Stimulated activated CD8-positive, alpha-beta memory T cell treated with anti-CD3 and anti-CD28 coated beads, Interleukin-7, amount 100 ng/mL, for 4 hours (primary cell): ENCODE measurements at regions not wholly inside any gene's neighbourhood (a gene's known extent, or its start where the extent isn't known, plus 50 kb on each side); places are given as distances from the start of the nearest gene placed in this dataset.
"Not testable (repeated sequence)": the region's sequence is repeated elsewhere in the genome, so short reads cannot be mapped to it uniquely, and the experiment has no call there.

ENCODE experiments used
- DNase-seq, 2 donors: peaks; one replicate each; pipeline ENCODE4 v3.0.0-alpha.2; 2020; ENCODE audit warnings: low read depth in 2 of 2

DNA sequence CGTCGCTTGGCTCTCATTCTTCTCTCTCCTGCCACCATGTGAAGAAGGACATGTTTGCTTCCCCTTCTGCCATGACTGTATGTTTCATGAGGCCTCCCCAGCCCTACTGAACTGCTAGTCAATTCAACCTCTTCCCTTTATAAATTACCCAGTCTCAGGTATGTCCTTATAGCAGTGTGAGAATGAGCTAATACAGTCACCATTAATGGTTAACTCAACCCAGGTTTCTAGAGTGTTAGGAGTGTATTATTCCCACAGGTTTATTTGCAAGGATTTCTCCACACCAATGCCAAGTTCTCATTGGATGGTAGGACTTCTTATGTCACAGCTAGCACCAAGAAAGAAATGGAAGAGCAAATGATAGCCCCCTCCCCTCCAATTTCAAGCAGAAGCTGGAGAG, 71.9 kb downstream of the DYNAP start:
- no peak for DNase-seq

DNA sequence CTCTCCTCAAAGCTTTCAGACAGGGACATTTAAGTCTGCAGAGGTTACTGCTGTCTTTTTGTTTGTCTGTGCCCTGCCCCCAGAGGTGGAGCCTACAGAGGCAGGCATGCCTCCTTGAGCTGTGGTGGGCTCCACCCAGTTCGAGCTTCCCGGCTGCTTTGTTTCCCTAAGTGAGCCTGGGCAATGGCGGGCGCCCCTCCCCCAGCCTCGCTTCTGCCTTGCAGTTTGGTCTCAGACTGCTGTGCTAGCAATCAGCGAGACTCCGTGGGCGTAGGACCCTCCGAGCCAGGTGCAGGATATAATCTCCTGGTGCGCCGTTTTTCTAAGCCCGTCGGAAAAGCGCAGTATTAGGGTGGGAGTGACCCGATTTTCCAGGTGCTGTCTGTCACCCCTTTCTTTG, 78.7 kb downstream of the DYNAP start:
- not testable (repeated sequence) for DNase-seq

DNA sequence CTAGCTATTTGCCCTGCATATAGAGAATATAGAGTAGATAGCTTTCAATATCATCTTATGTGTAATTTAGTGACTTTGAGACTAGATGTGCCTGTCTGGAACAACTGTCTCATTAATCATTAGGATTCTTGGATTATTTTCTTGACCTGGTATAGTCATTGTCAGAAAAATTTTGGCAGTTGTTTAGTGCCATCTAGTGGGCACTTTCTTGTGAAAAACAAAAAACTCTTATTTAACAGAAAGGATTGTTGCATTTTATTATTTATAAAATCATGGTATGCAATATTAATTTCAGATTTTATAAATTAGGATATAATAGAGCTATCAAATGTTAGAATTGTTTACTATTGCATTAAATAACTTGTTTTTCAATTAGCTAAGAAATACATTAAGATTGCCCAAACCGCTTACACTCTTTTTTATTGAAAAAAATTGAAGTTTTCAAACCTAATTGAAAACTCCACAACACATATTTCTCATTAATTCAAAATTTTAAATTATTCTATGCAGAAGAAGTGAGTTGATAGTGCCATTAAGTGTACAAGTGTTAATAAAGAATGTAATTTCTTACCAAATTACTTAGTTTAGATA, 80.3 kb downstream of the DYNAP start:
- no peak for DNase-seq

DNA sequence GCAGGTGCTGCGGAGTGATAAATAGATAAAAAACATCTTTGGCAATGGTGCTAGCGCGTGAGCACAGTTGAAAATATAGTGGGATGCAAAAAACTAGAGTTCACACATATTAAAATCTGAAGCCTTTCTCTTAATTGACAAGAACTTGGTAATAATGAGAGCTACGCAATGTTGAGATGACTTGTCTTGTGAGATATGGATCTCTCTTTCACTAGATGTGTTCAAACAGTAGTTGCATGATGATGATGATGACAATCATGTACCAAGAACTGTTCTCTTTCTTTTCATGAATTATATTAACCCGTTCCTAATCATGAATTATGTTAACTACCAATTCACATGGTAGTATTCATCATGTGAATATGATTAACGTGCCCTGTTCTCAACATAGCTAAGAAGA, 81.1 kb downstream of the DYNAP start:
- no peak for DNase-seq

DNA sequence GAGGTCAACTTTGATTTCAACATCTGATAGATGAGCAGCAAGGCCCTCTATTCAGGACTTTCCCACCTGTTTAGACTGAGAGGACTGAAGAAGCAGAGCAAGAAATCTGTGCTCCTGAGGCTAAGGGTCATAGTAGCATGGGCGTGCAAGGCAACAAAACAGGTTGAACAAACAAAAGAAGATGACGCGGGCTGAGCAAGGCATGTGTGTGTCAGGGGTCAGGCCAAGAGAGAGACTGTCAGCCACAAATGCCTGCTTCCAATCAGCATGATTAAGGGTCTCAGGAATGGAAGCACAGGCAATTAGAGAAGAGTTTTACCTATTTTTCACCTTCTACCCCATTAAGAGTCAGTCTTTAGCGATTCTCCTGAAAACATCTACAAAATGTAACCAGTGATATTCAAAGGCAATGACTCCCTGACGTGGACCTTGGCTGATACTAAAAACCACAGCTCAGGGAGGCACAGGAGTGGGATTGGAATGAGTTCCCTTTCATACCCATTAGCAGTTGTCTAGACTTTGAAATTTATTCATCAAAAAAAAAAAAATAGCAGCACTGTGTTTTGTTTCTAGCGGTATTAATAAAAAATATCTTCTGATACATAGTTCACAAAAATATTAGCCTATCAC, 81.9 kb downstream of the DYNAP start:
- no peak for DNase-seq

DNA sequence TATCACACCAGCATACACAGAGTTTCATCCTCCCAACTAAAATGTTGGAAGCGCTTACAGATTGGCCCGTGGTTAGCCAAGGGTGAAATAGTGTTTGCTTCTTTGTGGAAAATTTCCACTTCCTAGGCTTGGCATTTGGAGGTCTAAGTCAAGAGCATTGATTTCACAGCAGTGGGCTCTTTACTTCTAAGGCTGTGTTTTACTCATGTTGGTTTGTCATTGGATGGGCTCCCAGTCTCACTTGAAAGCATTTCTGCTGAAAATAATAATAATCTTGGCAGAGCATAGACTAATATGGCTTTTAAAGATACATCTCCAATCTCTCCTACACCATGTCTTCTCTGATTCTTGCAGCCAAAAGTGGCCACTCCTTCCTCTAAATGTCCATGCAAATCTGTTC, 82.9 kb downstream of the DYNAP start:
- DNase-seq: no peak

DNA sequence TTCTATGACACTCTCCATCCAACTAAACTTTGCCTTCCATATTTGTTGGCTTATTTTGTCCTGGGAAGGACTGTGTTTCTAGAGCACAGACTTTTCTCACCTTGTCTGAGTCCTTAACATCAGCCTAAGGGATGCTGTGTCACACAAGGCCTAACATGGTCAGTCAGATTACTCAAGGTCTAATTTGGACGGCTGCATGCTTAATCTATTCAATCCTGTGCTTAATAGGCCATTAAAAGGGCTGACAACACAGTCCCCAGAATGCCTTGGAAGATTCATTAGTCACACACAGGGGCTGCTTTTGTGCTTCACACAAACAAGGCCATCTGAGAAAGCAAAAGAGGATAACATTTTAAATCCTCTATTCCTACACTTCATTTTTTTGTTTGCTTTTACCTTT, 84.0 kb downstream of the DYNAP start:
- no peak for DNase-seq

DNA sequence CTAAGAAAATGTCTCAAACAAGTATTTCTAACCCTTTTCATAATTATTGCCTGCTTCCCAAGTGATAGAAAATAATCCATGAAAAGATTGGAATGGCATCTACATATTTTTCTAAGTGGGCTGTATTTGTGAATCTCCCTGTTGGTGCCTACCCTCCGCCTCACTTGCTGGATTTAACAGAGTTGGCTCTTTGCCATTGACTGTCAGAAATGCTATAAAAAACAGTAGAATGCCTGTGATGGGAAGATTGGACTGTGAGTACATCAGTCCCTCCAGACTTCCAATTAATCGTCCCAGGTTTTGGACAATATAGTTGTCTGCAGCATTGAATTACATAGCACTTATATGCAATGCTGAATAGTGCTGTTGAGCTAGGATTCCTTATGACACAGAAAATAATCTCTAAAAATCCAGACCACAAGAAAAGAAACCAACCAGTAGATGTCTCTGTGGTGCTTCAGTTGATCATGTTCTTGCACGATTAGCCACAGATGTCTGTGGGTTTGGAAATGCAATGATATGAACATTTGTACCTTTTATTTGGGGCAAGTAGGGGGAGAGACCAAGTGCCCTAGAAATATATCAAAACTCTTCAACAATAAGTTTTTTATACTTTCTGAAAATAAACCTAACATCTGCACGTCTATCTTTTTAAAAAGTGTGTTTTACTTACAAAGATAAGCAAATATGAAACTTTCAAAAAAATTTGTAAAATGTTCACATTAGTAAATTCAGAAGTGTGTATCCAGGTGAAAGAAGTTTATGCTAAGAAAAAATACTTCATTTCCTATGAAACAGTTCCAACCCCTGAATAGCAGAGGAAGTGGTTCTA, 88.5 kb downstream of the DYNAP start:
- DNase-seq: no peak

DNA sequence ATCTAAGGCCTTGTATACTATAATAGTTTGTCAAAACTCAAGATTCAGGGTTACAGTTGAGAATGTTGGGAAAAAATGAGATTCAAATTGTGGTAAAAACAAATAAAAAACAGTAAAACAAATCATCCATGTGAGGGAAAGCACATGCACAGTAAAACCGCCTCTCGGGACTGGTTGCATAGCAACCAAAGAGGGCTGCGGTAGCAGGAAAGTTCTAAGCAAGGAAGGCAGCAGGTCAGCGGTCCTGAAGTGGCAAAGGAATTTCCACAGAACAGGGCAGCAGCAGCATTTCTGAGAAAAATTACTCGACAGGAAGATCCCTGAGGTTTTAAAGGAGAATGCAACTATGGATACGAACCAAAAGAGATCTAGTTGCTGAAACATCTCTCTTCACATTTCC, 93.7 kb downstream of the DYNAP start:
- no peak for DNase-seq

DNA sequence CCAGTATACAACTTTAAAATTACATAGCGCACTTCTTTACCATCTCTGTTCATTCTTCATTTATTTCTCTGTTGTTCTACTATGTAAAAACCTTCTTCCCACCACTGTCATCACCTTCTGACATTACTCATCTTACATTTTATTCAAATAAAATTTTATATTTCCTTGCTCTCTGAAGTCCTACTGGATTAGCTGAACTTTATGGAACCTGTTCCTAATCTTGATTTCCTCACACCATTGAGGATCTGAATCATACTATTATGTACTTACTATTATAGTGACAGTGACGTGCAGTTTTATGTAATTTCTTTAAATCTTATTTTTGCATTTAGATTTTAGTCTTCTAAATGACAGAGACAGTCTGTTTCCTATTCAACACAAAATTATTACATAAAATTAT, 98.3 kb downstream of the DYNAP start:
- no peak for DNase-seq

DNA sequence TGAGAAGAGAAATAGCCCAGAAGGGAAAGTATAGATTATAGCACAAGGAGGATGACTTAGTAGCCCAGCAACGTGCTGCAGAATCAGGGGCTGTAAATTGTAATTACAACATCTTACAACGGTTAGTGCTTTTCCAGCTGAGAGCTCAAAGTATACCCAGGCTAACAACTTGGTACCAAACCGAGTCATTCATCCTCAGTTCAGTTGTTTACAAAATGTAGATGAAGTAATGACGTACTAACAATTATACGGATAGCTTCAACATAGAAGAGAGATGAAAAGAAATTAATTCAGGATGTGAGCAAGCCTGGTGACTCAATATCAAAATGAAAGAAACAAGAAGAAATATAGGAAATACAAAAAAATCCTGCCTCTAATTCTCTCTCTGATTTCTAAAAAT, 99.2 kb downstream of the DYNAP start:
- no peak for DNase-seq

DNA sequence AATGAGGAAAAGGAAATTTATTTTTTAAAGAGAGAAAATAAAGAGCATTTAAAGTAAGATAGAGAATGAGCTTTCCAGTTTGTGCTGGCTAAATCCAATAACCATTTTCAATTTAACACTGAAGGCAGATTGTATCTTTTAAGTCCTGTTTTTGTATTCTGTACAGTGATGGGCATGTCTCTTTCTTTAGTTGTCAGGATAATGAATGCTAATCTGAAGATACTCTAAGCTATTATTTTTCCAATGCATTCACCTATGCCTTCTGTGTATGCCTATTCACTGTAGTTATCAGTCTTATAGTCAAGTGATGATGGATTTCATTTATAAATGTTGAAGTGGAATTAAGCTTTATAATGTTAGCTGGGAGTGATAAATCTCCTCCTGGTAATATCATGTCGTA, 101.4 kb downstream of the DYNAP start:
- no peak for DNase-seq

DNA sequence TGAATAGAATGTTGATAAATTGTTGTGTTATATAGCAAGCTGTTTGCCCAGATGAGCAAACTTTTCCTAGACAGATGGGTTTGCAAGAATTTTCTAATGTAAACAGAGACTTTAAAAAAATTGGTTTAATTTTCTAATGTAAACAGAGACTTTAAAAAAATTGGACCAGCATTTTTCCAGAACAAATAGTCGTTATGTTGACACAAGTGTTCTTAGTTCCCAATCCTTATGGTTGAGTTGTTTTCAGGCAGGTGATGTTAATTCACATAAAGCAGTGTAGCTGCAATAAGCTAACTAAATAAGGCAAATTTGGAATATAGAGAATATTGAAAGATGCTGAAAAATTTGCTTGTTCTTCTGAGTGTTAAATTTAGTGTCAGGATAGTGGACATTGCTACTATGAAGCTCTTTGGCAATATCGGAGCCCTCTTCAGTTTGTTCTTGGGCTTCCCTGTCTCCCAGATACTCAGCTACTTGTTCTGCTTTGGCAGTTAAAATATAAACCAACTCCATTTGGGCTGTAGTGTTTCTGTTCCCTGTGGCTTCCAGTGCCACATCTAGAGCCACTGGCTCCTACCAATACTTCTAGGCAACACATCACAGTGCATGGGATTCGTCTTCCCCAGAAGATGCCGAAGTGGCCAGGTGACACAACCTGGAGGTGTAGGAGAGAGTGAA, 105.7 kb downstream of the DYNAP start:
- DNase-seq: no peak

DNA sequence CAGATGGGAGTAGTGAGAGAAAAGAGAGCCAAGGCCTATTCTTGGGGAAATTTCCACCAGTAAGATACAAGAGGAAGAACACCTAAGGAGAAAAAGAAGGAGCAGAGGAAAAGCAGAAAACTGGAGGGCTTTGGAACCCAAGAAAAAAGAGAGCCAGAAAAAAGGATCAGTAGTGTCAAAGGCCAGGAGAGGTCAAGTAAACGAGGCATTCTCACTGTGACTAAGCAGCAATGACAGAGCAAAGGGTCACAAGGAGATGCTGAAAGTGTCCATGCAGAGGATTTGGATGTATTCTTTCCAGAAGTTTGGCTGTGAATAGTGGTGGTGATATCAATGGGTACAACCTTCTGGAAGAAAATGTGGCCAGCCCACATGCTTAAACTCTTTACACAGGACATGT, 109.5 kb downstream of the DYNAP start:
- no peak for DNase-seq

DNA sequence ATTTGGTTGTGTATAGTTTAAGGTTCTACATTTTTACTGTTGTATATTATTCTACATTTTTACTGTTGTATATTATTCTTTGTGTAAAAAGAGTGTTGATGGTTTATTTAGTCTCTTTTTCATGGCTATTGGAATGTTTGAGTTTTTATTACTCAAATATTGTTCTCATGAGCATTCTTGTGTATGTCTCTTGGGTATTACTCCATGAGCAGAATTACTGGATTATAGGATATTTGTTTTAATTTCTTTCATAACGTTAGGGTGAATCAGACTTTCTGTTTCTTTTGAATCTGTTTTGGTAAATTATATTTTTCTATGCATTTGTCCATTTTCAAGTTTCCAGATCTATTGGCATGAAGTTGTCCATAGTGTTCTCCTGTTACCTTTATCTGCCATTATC, 111.6 kb downstream of the DYNAP start:
- DNase-seq: no peak

DNA sequence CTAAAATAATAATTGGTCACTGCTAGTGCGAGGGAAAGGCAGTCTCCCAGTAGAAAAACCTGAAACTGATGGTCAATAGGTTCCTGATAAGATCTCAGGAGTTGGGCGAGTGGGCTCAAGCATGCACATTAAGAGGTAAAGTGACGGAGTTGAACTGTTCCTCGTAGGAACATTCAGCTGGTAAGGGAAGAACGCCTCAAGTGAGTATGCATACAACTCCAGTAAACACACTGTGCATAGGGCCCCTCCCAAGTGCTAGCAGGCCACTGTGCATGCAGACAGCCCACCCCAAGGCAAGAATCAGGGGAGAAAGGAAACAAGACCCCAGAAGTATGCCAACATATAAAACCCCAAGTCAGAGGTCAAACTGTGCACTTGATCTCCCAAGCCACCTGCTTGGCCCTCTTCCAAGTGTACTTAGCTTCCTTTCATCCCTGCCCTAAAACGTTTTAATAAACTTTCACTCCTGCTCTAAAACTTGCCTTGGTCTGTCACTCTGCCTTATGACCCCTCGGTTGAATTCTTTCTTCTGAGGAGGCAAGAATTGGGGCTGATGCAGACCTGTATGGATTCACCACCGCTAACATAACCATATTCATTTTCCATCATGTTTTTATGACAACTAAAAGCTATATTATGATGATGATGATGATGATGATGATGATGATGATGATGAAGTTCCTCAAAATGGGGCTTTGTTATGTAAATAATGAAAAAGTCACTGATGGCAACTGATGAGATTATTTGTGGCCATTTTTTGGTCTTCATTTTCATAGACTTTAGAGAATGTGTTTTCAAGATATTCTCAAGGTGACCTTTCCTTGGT, 118.0 kb upstream of the RAB27B start:
- no peak for DNase-seq

DNA sequence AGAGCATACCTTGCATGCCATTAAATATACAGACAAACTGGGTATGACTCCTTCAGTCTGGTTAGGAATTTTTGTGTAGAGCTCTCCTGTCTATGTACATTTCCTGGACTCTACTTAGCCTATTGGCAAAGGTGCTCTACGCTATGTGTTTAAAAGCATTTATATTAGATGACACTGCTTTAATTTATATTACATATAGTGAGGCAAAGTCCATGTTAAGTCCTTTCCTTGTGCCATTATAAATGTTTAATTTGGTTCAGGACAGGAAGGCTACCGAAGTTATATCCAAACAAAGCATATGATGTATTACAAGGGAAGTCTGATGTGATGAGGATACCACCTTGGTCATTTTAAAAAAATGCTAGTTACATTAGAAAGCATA, 117.4 kb upstream of the RAB27B start:
- DNase-seq: no peak

DNA sequence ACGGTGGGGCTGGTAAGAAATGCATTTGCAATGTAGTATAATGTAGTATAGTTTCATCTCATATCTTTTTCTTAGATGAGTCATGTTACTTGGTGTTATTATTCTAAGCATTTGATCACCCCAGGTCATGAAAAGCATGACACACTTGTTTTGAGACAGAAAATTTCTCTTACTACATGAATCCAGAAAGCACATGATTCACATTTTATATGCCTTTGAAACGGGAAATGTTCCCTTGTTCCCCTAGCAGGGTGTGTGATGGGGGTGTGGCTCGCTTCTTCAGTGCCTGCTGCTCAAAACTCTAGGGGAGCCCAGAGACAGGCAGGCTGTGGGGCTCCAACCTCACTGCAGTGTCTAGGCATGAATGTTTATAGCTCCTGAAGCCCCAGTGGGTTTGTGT, 116.0 kb upstream of the RAB27B start:
- DNase-seq: no peak

DNA sequence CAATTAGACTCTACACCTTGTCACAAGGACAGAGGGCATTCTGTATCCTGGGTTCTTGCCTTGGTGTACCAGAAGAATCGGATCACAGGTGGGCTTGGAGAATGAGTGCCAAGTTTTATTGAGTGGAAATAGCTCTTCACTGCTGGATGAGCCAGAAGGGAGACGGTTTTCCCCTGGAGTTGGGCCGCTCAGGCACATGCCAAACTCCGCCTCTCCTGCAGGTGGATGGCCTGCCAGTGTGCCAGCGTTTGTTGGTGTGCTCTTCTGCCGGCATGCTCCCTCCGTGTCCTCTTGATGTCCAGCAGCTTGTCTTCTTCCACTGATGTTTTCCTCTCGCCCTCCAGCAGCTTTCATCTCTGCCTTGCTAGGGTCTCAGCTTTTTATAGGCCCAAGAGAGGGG, 115.5 kb upstream of the RAB27B start:
- no peak for DNase-seq

DNA sequence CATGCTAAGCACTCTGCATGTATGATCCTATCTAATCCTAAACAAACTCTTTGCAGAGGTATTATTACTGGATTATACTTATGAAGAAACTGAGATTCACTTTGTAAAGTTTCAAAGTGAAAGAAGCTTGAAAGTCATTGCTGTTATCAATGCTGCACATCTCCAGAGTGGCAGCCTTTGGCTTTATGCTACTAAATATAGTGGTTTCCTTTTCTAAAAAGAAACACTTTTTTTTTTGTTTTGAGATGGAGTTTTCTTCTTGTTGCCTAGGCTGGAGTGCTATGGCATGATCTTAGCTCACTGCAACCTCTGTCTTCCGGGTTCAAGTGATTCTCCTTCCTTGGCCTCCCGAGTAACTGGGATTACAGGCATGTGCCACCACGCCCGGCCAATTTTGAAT, 114.9 kb upstream of the RAB27B start:
- DNase-seq: no peak

DNA sequence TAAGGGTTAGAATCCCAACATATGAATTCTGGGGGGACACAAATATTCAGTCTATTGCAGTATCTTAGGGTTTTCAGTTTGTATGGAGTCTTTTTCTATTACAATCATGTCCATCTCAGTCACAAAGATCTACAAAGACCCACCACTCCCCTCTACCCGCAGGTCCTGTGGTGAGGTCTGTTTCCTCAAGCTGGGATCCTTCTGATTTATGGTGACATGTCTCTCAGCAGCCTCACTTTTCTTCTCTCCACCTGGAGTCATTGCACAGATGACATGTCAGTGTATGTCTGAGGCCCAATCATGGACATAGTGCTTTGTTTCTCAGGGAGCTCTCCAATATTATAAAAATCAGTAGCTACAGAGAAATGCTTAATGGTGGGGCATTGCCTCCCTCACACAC, 113.4 kb upstream of the RAB27B start:
- no peak for DNase-seq

DNA sequence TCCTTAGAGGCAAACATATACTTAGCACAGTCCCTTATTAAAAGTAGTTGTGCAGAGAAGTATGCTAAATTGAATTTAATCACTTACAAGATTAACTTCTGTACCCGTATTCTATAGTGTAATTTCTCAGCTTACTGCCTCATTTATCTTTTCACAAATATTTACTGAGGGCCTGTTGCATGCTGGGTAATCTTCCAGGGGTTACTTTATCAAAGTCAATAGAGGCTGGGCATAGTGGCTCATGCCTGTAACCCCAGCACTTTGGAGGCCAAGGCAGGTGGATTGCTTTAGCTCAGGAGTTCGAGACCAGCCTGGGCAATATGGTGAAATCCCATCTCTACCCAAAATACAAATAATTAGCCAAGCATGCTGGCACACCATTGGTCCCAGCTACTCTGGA, 111.7 kb upstream of the RAB27B start:
- no peak for DNase-seq
